Omental fat pad (tissue), 3 donors: ENCODE measurements at regions not wholly inside any gene's neighbourhood (a gene's known extent, or its start where the extent isn't known, plus 50 kb on each side); places are given as distances from the start of the nearest gene placed in this dataset.

ENCODE experiments used
- ATAC-seq: fragments of 150-250 bp; one replicate; pipeline ENCODE4 v1.9.1; 2016; ENCODE audit warnings: mild to moderate bottlenecking, moderate library complexity; ENCODE audit not compliant: low FRiP score
- DNase-seq: peaks from one replicate; pipeline ENCODE4 v3.0.0-alpha.2; 2019; ENCODE audit warnings: low spot score
- TF ChIP-seq, protein P1 (sequence below), 3 donors: fragments of 450-650 bp; IDR thresholded peaks; one replicate each; pipeline ENCODE4 v1.5.1; 2016 to 2017; ENCODE audit warnings: antibody characterized with exemption in 3 of 3, mild to moderate bottlenecking in 3 of 3, moderate library complexity in 2 of 3

DNA sequence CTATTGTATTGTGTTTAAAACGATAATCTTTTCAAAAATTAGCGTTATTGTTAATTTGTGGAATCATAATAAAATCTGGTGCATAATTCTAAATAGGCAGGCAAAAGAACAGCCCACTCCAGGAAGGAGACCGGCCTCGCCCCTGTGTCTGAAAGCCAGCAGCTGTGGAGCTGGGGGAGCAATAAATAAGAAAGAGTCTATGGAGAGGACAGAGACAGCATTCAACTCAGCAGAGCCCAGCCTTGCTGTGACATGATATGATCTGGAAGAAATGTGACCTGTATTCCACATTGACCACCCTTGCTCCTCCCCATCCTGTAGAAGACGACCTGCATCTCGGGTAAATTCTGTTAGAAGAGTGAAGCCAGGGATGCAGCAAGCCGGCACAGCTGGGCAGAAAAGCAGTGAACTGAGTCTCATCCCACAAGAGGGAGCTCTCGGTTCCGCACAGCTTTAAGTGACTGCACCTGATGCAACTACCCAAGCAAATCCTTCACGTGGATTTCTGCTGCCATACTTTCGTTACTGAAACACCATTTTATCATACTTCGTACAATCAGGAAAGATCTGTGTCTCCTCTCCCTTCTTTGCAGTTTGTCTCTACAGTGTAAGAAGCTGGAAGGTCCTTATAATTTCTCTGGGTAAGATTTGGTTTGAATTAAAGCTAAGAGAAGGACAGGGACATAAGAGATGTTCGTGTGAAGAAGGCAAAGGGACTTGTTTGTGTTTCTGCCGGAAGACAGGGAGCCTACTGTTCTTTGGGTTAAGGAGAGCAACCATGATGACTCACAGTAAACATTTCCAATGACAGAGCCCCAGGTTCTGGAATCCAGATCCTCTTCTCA is 427.1 kb downstream of the GPAM start:
- TF ChIP-seq, protein P1, sequence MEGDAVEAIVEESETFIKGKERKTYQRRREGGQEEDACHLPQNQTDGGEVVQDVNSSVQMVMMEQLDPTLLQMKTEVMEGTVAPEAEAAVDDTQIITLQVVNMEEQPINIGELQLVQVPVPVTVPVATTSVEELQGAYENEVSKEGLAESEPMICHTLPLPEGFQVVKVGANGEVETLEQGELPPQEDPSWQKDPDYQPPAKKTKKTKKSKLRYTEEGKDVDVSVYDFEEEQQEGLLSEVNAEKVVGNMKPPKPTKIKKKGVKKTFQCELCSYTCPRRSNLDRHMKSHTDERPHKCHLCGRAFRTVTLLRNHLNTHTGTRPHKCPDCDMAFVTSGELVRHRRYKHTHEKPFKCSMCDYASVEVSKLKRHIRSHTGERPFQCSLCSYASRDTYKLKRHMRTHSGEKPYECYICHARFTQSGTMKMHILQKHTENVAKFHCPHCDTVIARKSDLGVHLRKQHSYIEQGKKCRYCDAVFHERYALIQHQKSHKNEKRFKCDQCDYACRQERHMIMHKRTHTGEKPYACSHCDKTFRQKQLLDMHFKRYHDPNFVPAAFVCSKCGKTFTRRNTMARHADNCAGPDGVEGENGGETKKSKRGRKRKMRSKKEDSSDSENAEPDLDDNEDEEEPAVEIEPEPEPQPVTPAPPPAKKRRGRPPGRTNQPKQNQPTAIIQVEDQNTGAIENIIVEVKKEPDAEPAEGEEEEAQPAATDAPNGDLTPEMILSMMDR (IDR thresholded peaks at IDR 0.05), result no peak
- DNase-seq, result no peak
- no peak for ATAC-seq

DNA sequence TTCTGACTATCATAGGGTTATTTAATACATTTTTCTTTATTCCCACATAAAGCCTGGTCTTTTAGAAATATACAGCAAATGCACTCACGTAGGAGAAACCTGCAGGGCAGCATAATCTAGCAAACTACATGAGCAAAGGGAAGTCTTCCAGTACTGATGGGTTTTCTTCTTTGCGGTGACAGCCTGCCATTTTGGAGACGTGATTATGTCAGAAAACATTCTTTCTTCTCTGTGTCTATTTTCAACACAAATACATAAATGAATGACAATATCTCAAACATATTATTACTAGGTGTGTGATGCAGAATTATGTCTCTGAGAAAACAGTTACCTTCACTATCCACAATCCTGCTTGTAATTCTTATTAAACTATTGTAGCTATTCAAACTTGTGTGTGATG is 425.0 kb downstream of the GPAM start:
- ATAC-seq (no peak), DNase-seq (no peak)
- TF ChIP-seq, protein P1 (IDR thresholded peaks at IDR 0.05), result no peak

DNA sequence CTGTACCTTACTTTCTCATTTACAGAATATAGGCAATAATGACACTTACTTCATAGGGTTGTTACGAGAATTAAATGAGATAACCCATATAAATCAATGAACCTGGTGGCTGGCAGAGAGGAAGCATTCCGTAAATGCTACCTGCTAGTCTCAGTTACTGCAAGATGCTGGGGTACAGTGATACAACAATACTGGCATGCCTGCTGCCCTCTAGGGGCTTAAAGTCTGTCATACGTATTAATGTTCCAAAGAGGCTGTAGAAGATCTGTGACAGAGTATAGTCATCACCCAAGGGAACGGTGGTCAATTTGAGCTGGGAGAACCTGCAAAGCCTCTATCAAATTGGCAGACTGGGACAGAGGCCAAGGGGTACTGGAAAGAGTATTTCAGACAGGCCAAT is 421.5 kb downstream of the GPAM start:
- ATAC-seq, result no peak
- DNase-seq, result no peak
- TF ChIP-seq, protein P1 (IDR thresholded peaks at IDR 0.05), result no peak

DNA sequence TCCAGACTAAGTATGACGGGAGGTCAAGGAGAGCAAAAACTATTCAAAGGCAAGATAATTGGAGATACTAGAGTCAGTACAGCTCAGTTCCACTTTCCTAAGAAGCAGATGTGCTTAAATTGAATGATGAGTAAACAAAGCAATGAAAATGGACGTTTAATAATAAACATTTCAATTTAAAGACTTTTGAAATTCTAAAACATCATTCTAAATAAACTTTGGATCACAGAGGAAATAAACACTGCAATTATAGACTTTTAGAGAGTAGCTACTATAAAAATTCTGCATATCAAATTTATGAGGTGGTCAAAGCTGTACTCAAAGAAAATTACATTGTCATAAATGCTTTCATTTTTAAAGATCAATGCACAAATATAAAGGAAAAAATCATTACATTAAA is 418.3 kb downstream of the GPAM start:
- DNase-seq (no peak), ATAC-seq (no peak)
- TF ChIP-seq, protein P1 (IDR thresholded peaks at IDR 0.05), result no peak

DNA sequence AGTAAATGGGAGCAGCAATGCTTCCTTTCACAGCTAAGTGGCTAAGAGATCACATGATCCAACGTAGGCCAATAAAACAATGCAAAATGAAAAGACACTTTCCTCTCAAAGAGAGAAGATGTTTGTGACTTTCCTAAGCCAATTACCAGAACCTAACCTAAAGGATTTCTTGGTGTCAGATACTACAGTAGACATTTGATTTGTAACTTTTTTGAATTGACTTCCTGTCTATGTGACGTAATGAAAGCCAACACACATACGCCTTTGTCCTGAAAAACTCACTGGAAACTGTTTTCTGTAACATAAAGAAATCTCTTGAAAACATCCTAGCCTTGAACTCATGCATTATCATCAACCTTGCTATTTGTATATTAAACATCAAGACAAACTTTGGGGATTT is 417.1 kb downstream of the GPAM start:
- TF ChIP-seq, protein P1 (IDR thresholded peaks at IDR 0.05), result no peak
- ATAC-seq, result no peak
- DNase-seq, result no peak

DNA sequence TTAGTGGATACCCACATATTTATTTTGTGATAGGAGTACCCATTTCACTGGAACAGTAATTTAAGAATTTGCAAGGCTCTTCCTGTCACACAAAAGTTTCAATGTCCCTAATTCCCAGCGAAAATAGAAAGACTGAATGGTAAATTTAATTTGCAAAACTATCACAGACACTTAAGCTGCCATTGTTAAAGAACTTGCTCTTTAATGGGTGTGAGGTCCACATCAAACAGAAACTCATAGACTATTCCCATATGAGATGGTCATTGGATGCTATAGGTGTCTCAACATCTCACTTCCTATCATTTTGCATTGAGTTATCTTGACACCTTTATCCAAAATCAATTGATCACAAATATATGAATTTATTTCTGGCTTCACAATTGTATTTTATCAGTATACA is 415.9 kb downstream of the GPAM start:
- TF ChIP-seq, protein P1 (IDR thresholded peaks at IDR 0.05), result no peak
- ATAC-seq (no peak), DNase-seq (no peak)

DNA sequence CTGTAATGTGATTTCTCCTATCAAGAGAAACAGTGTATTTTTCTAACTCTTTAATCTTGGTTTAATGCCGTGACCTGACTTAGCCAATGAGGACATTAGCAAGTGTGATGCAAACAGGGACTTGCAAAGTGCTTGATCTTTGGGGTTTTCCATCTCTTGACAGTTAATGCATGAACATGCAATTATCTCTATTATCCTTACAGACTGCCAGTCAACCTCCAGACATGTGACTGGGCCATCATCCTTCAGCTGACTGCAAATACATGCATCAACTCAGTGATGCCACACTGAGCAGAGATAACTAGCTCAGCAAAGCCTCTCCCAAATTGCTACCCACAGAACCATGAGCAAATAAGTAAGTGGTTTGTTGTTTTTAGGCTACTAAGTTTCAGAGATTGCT is 409.6 kb downstream of the GPAM start:
- no peak for ATAC-seq
- DNase-seq, result no peak
- TF ChIP-seq, protein P1 (IDR thresholded peaks at IDR 0.05), result no peak
